ENCODE measurements at regions not wholly inside any gene's neighbourhood (a gene's known extent, or its start where the extent isn't known, plus 50 kb on each side); places are given as distances from the start of the nearest gene placed in this dataset.

GRCh38 chr17:74098136-74099024 lies 105.1 kb upstream of the RPL38 start:
- TF ChIP-seq CTCF (conservative IDR thresholded peaks at IDR 0.05 in 1 of 2, IDR thresholded peaks at IDR 0.05 in 1 of 2; ENCODE audit: extremely low read depth in 1 of 2, insufficient read depth in 1 of 2, low read depth in 1 of 2, low read length in 2 of 2) (no peak), EZH2 (IDR thresholded peaks at IDR 0.05; ENCODE audit: borderline replicate concordance, low read length) (no peak)
